Lower leg skin (tissue), 3 donors: ENCODE measurements at regions not wholly inside any gene's neighbourhood (a gene's known extent, or its start where the extent isn't known, plus 50 kb on each side); places are given as distances from the start of the nearest gene placed in this dataset.

Experiments
- POLR2A ChIP-seq, 2 donors: fragments of 450-650 bp; IDR thresholded peaks; one replicate each; pipeline ENCODE4 v1.6.1; 2016 to 2017; ENCODE audit warnings: antibody characterized with exemption in 2 of 2, mild to moderate bottlenecking in 1 of 2, moderate library complexity in 1 of 2
- TF ChIP-seq, protein P1 (sequence below), 3 donors: fragments of 450-650 bp; IDR thresholded peaks; one replicate each; pipeline ENCODE4 v1.5.1; 2016; ENCODE audit warnings: antibody characterized with exemption in 3 of 3, mild to moderate bottlenecking in 3 of 3, moderate library complexity in 2 of 3

- TF ChIP-seq, protein P1, sequence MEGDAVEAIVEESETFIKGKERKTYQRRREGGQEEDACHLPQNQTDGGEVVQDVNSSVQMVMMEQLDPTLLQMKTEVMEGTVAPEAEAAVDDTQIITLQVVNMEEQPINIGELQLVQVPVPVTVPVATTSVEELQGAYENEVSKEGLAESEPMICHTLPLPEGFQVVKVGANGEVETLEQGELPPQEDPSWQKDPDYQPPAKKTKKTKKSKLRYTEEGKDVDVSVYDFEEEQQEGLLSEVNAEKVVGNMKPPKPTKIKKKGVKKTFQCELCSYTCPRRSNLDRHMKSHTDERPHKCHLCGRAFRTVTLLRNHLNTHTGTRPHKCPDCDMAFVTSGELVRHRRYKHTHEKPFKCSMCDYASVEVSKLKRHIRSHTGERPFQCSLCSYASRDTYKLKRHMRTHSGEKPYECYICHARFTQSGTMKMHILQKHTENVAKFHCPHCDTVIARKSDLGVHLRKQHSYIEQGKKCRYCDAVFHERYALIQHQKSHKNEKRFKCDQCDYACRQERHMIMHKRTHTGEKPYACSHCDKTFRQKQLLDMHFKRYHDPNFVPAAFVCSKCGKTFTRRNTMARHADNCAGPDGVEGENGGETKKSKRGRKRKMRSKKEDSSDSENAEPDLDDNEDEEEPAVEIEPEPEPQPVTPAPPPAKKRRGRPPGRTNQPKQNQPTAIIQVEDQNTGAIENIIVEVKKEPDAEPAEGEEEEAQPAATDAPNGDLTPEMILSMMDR (IDR thresholded peaks at IDR 0.05): no peak
- no peak for TF ChIP-seq POLR2A (IDR thresholded peaks at IDR 0.05)
Measured at GRCh38 chr12:107277855-107278254, 184.5 kb upstream of the CRY1 start.
